CD4-positive, alpha-beta T cell (primary cell): ENCODE measurements at regions not wholly inside any gene's neighbourhood (a gene's known extent, or its start where the extent isn't known, plus 50 kb on each side); places are given as distances from the start of the nearest gene placed in this dataset.

Source experiments
- ATAC-seq: fragments of 200-7000 bp; cut with Tn5 transposase; one replicate; pipeline ENCODE4 v1.10.0; 2022; ENCODE audit warnings: mild to moderate bottlenecking; ENCODE audit not compliant: poor library complexity
- CTCF ChIA-PET: fragments of 350-600 bp; sonication (Branson Sonifier 250); formaldehyde crosslinking; loops from one replicate; lab custom pipeline; 2021; ENCODE audit warnings: antibody characterized with exemption, inconsistent platforms; lab: Charles Lee
- POLR2A ChIA-PET: fragments of 350-600 bp; sonication (Branson Sonifier 250); formaldehyde crosslinking; loops from one replicate; lab custom pipeline; 2021; ENCODE audit warnings: antibody characterized with exemption, inconsistent platforms; lab: Charles Lee
- DNase-seq, 14 experiments: peaks; one replicate each; pipeline ENCODE4 v3.0.0-alpha.2; 2013 to 2020; ENCODE audit warnings: mixed read lengths in 2 of 14
- H3K27ac ChIP-seq, 2 donors: one replicate each; pipeline versions ENCODE4 v1.5.1 to v1.7.0; 2013; ENCODE audit warnings: low read length in 2 of 2, low read depth in 1 of 2, mild to moderate bottlenecking in 1 of 2
- H3K27me3 ChIP-seq, 2 experiments: 1 replicate in 1 of 2; 2 replicates in 1 of 2; pipeline versions ENCODE4 v1.6.1 to v1.7.0; 2013; ENCODE audit warnings: low read length in 2 of 2, control low read depth in 1 of 2, mild to moderate bottlenecking in 1 of 2, moderate library complexity in 1 of 2; ENCODE audit not compliant: insufficient read depth in 2 of 2, control insufficient read depth in 1 of 2
- H3K36me3 ChIP-seq: one replicate; pipeline ENCODE4 v1.6.1; 2013; ENCODE audit warnings: low read length, control low read depth; ENCODE audit not compliant: insufficient read depth
- H3K4me1 ChIP-seq: one replicate; pipeline ENCODE4 v1.6.1; 2013; ENCODE audit warnings: low read length, control low read depth; ENCODE audit not compliant: insufficient read depth
- H3K4me3 ChIP-seq: one replicate; pipeline ENCODE4 v1.5.1; 2013; ENCODE audit warnings: mild to moderate bottlenecking, low read length, moderate library complexity
- H3K9me3 ChIP-seq, 2 experiments: 1 replicate in 1 of 2; 2 replicates in 1 of 2; pipeline versions ENCODE4 v1.6.1 to v1.7.0; 2013; ENCODE audit warnings: low read length in 2 of 2, mild to moderate bottlenecking in 2 of 2, control low read depth in 1 of 2, moderate library complexity in 1 of 2; ENCODE audit not compliant: control insufficient read depth in 1 of 2, insufficient read depth in 1 of 2
- H3K27ac Mint-ChIP-seq: one replicate; pipeline ENCODE4 v1.8.0; 2020; ENCODE audit warnings: mixed read lengths
- H3K27me3 Mint-ChIP-seq: one replicate; pipeline ENCODE4 v1.8.0; 2021; ENCODE audit warnings: mixed read lengths
- H3K36me3 Mint-ChIP-seq: one replicate; pipeline ENCODE4 v1.8.0; 2021; ENCODE audit warnings: low read depth, mixed read lengths
- H3K4me1 Mint-ChIP-seq: one replicate; pipeline ENCODE4 v1.8.0; 2021; ENCODE audit warnings: low read depth, mixed read lengths
- H3K4me3 Mint-ChIP-seq: one replicate; pipeline ENCODE4 v1.8.0; 2020; ENCODE audit warnings: mild to moderate bottlenecking, mixed read lengths
- H3K9me3 Mint-ChIP-seq: one replicate; pipeline ENCODE4 v1.8.0; 2020; ENCODE audit warnings: mixed read lengths
- CTCF ChIP-seq: fragments of 200-600 bp; IDR thresholded peaks from one replicate; pipeline ENCODE4 v1.8.0; 2022; ENCODE audit warnings: antibody characterized with exemption, mild to moderate bottlenecking
- intact Hi-C, 2 experiments: fragments of 100-400 bp; cut with DNase I in 1 of 2; cut with micrococcal nuclease in 1 of 2; formaldehyde crosslinking; loops; one replicate each; pipeline versions ENCODE4 v1.15.1 to v1.9.0; 2023 to 2025; cut with DNase I, micrococcal nuclease

GRCh38 chr13:57470491-57470890 is 161.1 kb upstream of the PCDH17 start:
- Histone ChIP-seq H3K4me3 (no peak overlapping the region), H3K27me3 (no peaks in the 10 kb centered on the region), H3K36me3 (no peaks in the 10 kb centered on the region), H3K9me3 (peaks cover 0 to 4% of the 10 kb centered on the region in 2 experiments), H3K4me1 (no peaks in the 10 kb centered on the region), H3K27ac (no peak overlapping the region)
- Mint-ChIP-seq H3K27me3 (no peaks in the 10 kb centered on the region), H3K9me3 (peaks cover 11% of the 10 kb centered on the region), H3K27ac (no peak overlapping the region), H3K4me1 (no peaks in the 10 kb centered on the region), H3K4me3 (no peak overlapping the region), H3K36me3 (no peaks in the 10 kb centered on the region)
- CTCF ChIA-PET, result no interaction called here
- DNase-seq, result no peak
- no peak for ATAC-seq
- POLR2A ChIA-PET, result no interaction called here
- no peak for TF ChIP-seq CTCF
- intact Hi-C loops, result no loop called here

DNA sequence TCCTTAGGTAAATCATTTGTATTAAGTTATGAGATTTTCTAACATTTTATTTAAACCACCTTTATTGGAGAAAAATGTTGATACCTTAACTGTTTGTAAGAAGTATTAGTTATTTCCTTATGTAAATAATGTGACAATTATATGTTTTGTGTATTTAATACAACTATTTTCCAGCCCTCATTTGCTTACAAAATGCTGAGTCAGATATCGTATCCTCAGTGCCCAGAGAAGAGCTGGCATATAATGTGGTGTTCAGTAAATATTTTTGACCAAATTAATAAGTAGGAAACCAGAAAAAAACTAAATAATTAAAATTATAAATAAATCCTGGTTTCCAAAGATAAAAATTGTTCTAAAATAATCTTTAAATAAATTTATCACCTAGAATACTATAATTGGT is 140.2 kb upstream of the PCDH17 start:
- H3K4me1 ChIP-seq, result no peaks in the 10 kb centered on the region
- H3K36me3 ChIP-seq, result no peaks in the 10 kb centered on the region
- H3K27me3 ChIP-seq, result no peaks in the 10 kb centered on the region
- no peak for ATAC-seq
- intact Hi-C loops, result no loop called here
- Mint-ChIP-seq H3K36me3 (no peaks in the 10 kb centered on the region), H3K4me3 (no peak overlapping the region), H3K4me1 (no peaks in the 10 kb centered on the region), H3K27ac (no peak overlapping the region), H3K27me3 (no peaks in the 10 kb centered on the region), H3K9me3 (peaks cover 6% of the 10 kb centered on the region)
- H3K4me3 ChIP-seq, result no peak overlapping the region
- H3K9me3 ChIP-seq, result peaks cover 0 to 6% of the 10 kb centered on the region in 2 experiments
- no peak for DNase-seq
- no peak for TF ChIP-seq CTCF
- POLR2A ChIA-PET, result no interaction called here
- no peak overlapping the region for H3K27ac ChIP-seq
- CTCF ChIA-PET, result no interaction called here

- H3K27me3 Mint-ChIP-seq, result no peaks in the 10 kb centered on the region
- ChIA-PET POLR2A (no interaction called here), CTCF (no interaction called here)
- ATAC-seq (no peak), DNase-seq (no peak)
- intact Hi-C loops, result no loop called here
- no peaks in the 10 kb centered on the region for H3K4me1 ChIP-seq
- no peaks in the 10 kb centered on the region for H3K36me3 Mint-ChIP-seq
- no peak overlapping the region for H3K4me3 ChIP-seq
- H3K4me3 Mint-ChIP-seq, result no peak overlapping the region
- TF ChIP-seq CTCF, result no peak
- H3K9me3 ChIP-seq, result no peaks in the 10 kb centered on the region
- no peak overlapping the region for H3K27ac ChIP-seq
- no peaks in the 10 kb centered on the region for H3K27me3 ChIP-seq
- H3K27ac Mint-ChIP-seq, result no peak overlapping the region
- H3K36me3 ChIP-seq, result no peaks in the 10 kb centered on the region
- peaks cover 13% of the 10 kb centered on the region for H3K9me3 Mint-ChIP-seq
- H3K4me1 Mint-ChIP-seq, result no peaks in the 10 kb centered on the region
Measured at GRCh38 chr13:57507752-57508463, 123.6 kb upstream of the PCDH17 start.
